ENCODE measurements at regions not wholly inside any gene's neighbourhood (a gene's known extent, or its start where the extent isn't known, plus 50 kb on each side); places are given as distances from the start of the nearest gene placed in this dataset.

DNA sequence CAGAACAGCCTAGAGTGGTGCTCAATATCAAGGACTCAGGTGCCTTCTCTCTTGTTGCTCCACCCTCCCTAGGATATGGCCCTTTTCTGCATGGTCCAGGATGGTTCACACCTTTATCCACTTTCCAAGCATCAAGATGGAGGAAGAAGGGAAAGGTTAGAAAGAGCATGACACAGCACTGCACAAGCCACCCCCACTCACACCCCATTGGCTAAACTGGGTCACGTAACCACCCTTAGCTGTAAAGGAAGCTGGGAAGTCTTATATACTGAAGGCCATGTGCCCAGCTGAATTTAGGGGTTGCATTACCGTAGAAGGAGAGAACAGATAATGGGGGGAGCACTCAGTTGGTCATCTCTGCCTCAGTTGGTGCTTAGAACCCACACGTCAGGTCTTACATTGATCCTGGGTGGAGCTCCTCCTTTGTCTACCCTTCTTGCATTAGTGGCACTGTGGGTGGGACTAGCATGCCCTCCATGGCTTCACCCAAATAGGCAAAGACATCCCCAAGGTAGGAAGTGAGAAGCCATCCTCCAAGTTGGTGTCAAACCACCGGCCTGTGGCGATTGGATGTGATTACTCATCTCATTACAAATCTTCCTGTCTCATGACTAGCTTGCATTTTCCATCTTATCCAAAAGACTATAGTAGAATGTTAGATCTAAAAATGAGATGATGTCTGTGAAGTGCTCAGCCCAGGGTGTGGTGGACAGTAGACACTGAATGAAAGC, 248.5 kb downstream of the HAUS1 start:
- Histone ChIP-seq H3F3A (ENCODE audit: low read length, unreplicated experiment) (no peaks in the 10 kb centered on the region), H3K4me2 (ENCODE audit: low read length) (no peak overlapping the region), H3K27ac (ENCODE audit: low read length) (no peak overlapping the region), H2AFZ (ENCODE audit: low read length) (no peak overlapping the region), H3K9me3 (ENCODE audit: low read length) (no peaks in the 10 kb centered on the region), H3K79me2 (ENCODE audit: low read length) (no peaks in the 10 kb centered on the region), H3K4me1 (ENCODE audit: insufficient read depth, low read length) (no peaks in the 10 kb centered on the region), H3K36me3 (ENCODE audit: low read depth, low read length) (no peaks in the 10 kb centered on the region), H3K4me3 (ENCODE audit: low read length) (no peak overlapping the region), H4K20me1 (ENCODE audit: low read length) (no peaks in the 10 kb centered on the region), H3K9me2 (replicated peaks; ENCODE audit: low read length) (no peaks in the 10 kb centered on the region), H3K9ac (ENCODE audit: low read length) (no peak overlapping the region), H3K27me3 (ENCODE audit: low read length) (no peaks in the 10 kb centered on the region)
- POLR2A ChIA-PET (ENCODE audit: unreplicated experiment), result no interaction called here
- intact Hi-C loops (cut with micrococcal nuclease), result no loop called here
- no peak for ATAC-seq
- CTCF ChIA-PET, result no interaction called here
- DNase-seq, result no peak
- TF ChIP-seq EZH2phosphoT487 (IDR thresholded peaks at IDR 0.05; ENCODE audit: borderline replicate concordance, low read length), result no peak
- TF ChIP-seq EZH2 (IDR thresholded peaks at IDR 0.05; ENCODE audit: low read length, unreplicated experiment), result no peak
- TF ChIP-seq, protein P1, sequence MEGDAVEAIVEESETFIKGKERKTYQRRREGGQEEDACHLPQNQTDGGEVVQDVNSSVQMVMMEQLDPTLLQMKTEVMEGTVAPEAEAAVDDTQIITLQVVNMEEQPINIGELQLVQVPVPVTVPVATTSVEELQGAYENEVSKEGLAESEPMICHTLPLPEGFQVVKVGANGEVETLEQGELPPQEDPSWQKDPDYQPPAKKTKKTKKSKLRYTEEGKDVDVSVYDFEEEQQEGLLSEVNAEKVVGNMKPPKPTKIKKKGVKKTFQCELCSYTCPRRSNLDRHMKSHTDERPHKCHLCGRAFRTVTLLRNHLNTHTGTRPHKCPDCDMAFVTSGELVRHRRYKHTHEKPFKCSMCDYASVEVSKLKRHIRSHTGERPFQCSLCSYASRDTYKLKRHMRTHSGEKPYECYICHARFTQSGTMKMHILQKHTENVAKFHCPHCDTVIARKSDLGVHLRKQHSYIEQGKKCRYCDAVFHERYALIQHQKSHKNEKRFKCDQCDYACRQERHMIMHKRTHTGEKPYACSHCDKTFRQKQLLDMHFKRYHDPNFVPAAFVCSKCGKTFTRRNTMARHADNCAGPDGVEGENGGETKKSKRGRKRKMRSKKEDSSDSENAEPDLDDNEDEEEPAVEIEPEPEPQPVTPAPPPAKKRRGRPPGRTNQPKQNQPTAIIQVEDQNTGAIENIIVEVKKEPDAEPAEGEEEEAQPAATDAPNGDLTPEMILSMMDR (conservative IDR thresholded peaks at IDR 0.05; ENCODE audit: low read depth, low read length), result no peak
- no TSS peak for BruUV-seq (replicated peaks)

DNA sequence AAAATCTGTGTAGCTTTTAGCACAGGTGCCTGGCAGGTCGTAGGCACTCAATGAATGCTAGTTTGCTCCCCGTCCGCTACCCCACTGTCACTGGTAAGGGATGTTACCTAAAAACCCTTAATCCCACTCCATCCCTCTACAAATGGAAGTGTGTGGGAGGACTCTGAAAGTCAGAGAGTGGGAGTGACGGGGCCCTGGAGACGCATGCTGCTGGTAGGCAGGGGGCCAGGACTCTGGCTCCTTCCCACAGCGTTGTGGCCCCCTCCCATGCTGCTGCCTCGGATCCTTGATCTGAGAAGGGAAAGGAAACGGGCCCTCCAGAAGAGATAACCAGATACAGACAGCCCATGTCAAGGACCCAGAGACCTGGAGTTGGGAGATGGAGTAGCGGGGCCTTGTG, 249.3 kb downstream of the HAUS1 start:
- no peaks in the 10 kb centered on the region for H3K36me3 ChIP-seq (ENCODE audit: low read depth, low read length)
- CTCF ChIA-PET, result no interaction called here
- H3K9me3 ChIP-seq (ENCODE audit: low read length), result no peaks in the 10 kb centered on the region
- no TSS peak for BruUV-seq (replicated peaks)
- no peaks in the 10 kb centered on the region for H3K79me2 ChIP-seq (ENCODE audit: low read length)
- no peak overlapping the region for H2AFZ ChIP-seq (ENCODE audit: low read length)
- POLR2A ChIA-PET (ENCODE audit: unreplicated experiment), result no interaction called here
- ATAC-seq, result no peak
- H4K20me1 ChIP-seq (ENCODE audit: low read length), result no peaks in the 10 kb centered on the region
- H3K9me2 ChIP-seq (replicated peaks; ENCODE audit: low read length), result no peaks in the 10 kb centered on the region
- no peak overlapping the region for H3K4me3 ChIP-seq (ENCODE audit: low read length)
- H3K4me2 ChIP-seq (ENCODE audit: low read length), result no peak overlapping the region
- no peak for DNase-seq
- intact Hi-C loops (cut with micrococcal nuclease), result no loop called here
- no peak overlapping the region for H3K9ac ChIP-seq (ENCODE audit: low read length)
- H3F3A ChIP-seq (ENCODE audit: low read length, unreplicated experiment), result no peaks in the 10 kb centered on the region
- H3K27ac ChIP-seq (ENCODE audit: low read length), result no peak overlapping the region
- no peaks in the 10 kb centered on the region for H3K27me3 ChIP-seq (ENCODE audit: low read length)
- no peaks in the 10 kb centered on the region for H3K4me1 ChIP-seq (ENCODE audit: insufficient read depth, low read length)
- TF ChIP-seq, protein P1 (conservative IDR thresholded peaks at IDR 0.05; ENCODE audit: low read depth, low read length), result no peak
- TF ChIP-seq EZH2 (IDR thresholded peaks at IDR 0.05; ENCODE audit: low read length, unreplicated experiment), result no peak
- TF ChIP-seq EZH2phosphoT487 (IDR thresholded peaks at IDR 0.05; ENCODE audit: borderline replicate concordance, low read length), result no peak

DNA sequence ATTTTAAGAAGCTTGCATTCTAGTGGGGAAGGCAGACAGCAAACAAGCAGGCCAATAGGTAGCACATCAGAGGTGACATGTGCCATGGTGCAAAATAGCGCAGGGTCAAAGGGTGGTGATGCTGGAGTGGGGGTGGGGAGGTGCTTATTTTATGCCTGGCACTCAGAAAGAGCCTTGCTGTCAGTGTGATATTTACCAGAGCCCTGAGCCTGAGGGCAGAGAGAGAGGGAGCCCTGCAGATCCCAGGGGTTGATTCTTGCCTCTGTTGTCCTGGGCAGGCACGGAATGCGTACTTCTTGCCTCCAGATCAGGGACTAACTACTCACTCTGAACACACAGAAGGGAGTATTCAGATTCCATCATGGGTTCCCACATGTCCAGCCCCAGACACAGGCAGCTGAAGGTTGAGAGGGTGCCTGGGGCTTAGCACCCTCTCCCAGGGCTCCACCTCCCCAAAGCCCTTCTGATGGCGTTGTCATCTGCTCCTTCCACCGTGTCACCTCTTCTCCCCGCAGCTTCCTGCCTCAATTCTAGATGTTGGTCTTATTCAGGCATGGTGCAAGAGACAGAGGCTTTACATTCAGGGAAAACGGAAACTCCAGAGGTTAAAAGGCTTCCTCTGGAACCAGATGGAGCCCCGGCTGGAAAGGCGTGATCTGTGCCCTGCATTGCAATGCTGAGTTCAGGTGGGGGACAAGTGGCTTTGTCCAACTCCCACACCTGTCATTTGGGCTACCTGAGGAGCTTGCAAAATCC, 252.3 kb downstream of the HAUS1 start:
- TF ChIP-seq, protein P1 (conservative IDR thresholded peaks at IDR 0.05; ENCODE audit: low read depth, low read length), result no peak
- TF ChIP-seq EZH2phosphoT487 (IDR thresholded peaks at IDR 0.05; ENCODE audit: borderline replicate concordance, low read length) (no peak), EZH2 (IDR thresholded peaks at IDR 0.05; ENCODE audit: low read length, unreplicated experiment) (no peak)
- H3K9me2 ChIP-seq (replicated peaks; ENCODE audit: low read length), result no peaks in the 10 kb centered on the region
- H3K4me3 ChIP-seq (ENCODE audit: low read length), result no peak overlapping the region
- no peaks in the 10 kb centered on the region for H3K9me3 ChIP-seq (ENCODE audit: low read length)
- H3K4me2 ChIP-seq (ENCODE audit: low read length), result no peak overlapping the region
- H3K27ac ChIP-seq (ENCODE audit: low read length), result no peak overlapping the region
- intact Hi-C loops (cut with micrococcal nuclease), result no loop called here
- no peak overlapping the region for H2AFZ ChIP-seq (ENCODE audit: low read length)
- H3K36me3 ChIP-seq (ENCODE audit: low read depth, low read length), result no peaks in the 10 kb centered on the region
- H3K79me2 ChIP-seq (ENCODE audit: low read length), result no peaks in the 10 kb centered on the region
- ATAC-seq (no peak), DNase-seq (no peak)
- no peaks in the 10 kb centered on the region for H4K20me1 ChIP-seq (ENCODE audit: low read length)
- no peaks in the 10 kb centered on the region for H3F3A ChIP-seq (ENCODE audit: low read length, unreplicated experiment)
- ChIA-PET POLR2A (ENCODE audit: unreplicated experiment) (no interaction called here), CTCF (no interaction called here)
- no peaks in the 10 kb centered on the region for H3K4me1 ChIP-seq (ENCODE audit: insufficient read depth, low read length)
- BruUV-seq (replicated peaks), result no TSS peak
- H3K9ac ChIP-seq (ENCODE audit: low read length), result no peak overlapping the region
- H3K27me3 ChIP-seq (ENCODE audit: low read length), result no peaks in the 10 kb centered on the region
